ENCODE measurements at regions not wholly inside any gene's neighbourhood (a gene's known extent, or its start where the extent isn't known, plus 50 kb on each side); places are given as distances from the start of the nearest gene placed in this dataset.

- Histone ChIP-seq H3K23ac (ENCODE audit: insufficient read length) (no peak overlapping the region), H3K14ac (ENCODE audit: insufficient read length) (no peak overlapping the region), H4K20me1 (replicated peaks in 1 of 2; ENCODE audit: control insufficient read depth in 1 of 2, insufficient read depth in 2 of 2, low read length in 2 of 2) (no peaks in the 10 kb centered on the region), H4K5ac (ENCODE audit: insufficient read length, low read depth, low read length) (no peak overlapping the region), H3K79me1 (ENCODE audit: low read depth, low read length) (no peaks in the 10 kb centered on the region), H3K4me3 (ENCODE audit: extremely low read depth in 1 of 4, insufficient read depth in 2 of 4, low read depth in 3 of 4, low read length in 4 of 4) (no peak overlapping the region), H3K36me3 (ENCODE audit: control insufficient read depth in 2 of 4, insufficient read depth in 4 of 4, low read length in 3 of 4) (no peaks in the 10 kb centered on the region), H2BK20ac (ENCODE audit: low read length) (no peak overlapping the region), H4K8ac (ENCODE audit: extremely low read depth, insufficient read depth, low read length) (no peak overlapping the region), H3K9ac (replicated peaks in 1 of 4; ENCODE audit: extremely low read depth in 1 of 4, low read depth in 3 of 4, low read length in 3 of 4) (no peak overlapping the region; a peak in 1 of 7 replicates), H3K56ac (replicated peaks; ENCODE audit: insufficient read length, low read depth, low read length) (no peak overlapping the region), H3K9me3 (ENCODE audit: insufficient read depth in 2 of 2, low read depth in 1 of 2, low read length in 1 of 2) (no peaks in the 10 kb centered on the region), H2AK5ac (ENCODE audit: low read depth, low read length) (no peak overlapping the region), H2BK12ac (ENCODE audit: low read depth, low read length) (no peak overlapping the region), H3K4ac (replicated peaks; ENCODE audit: insufficient read length, low read depth, low read length) (no peak overlapping the region), H3K27me3 (replicated peaks in 1 of 4; ENCODE audit: control insufficient read depth in 3 of 4, extremely low read depth in 1 of 4, insufficient read depth in 3 of 4, low read length in 3 of 4) (no peaks in the 10 kb centered on the region), H3K23me2 (ENCODE audit: low read depth, low read length) (no peaks in the 10 kb centered on the region), H2BK15ac (ENCODE audit: low read length) (no peak overlapping the region), H3K4me2 (ENCODE audit: insufficient read depth in 1 of 2, low read depth in 2 of 2, low read length in 2 of 2) (no peak overlapping the region), H3K4me1 (replicated peaks in 1 of 4; ENCODE audit: control insufficient read depth in 3 of 4, insufficient read depth in 4 of 4, low read length in 3 of 4) (peaks cover 0 to 10% (median 5%) of the 10 kb centered on the region in 4 experiments; a peak in 4 of 7 replicates), H3K18ac (ENCODE audit: extremely low read depth, low read length) (no peak overlapping the region), H2AFZ (ENCODE audit: low read length) (no peak overlapping the region), H2BK120ac (replicated peaks; ENCODE audit: low read depth, low read length) (no peak overlapping the region), H4K91ac (replicated peaks; ENCODE audit: insufficient read length, low read length) (no peak overlapping the region), H3K27ac (ENCODE audit: low read depth, low read length) (no peak overlapping the region), H3K79me2 (ENCODE audit: control insufficient read depth in 1 of 2, insufficient read depth in 2 of 2, low read length in 2 of 2) (no peaks in the 10 kb centered on the region), H2BK5ac (ENCODE audit: low read depth, low read length) (no peak overlapping the region)
- ChIA-PET CTCF (ENCODE audit: partially characterized antibody) (interaction anchor here (0.5 to 1.2 kb wide), 3 partner anchors 112 to 161 kb away, joined by 3 to 4 read pairs (median 4); no protein-coding TSS in a partner anchor), POLR2A (ENCODE audit: partially characterized antibody) (interaction anchor here (0.6 kb wide), 1 partner anchor 553 kb away, joined by 3 read pairs; no protein-coding TSS in a partner anchor)
- 81% methylated on average over 3 of the region's 3 CpGs; no CpG with 5 or more reads in 1 of the 2 experiments for WGBS, 2 experiments (ENCODE audit: extremely low coverage in 1 of 2, insufficient coverage in 1 of 2, insufficient read length in 1 of 2, insufficient replicate concordance in 2 of 2, low coverage in 1 of 2, low lambda C conversion rate in 2 of 2, missing lambda C conversion rate in 1 of 2)
- DNase-seq (ENCODE audit: low read depth in 1 of 2, low spot score in 2 of 2) (no peak), FAIRE-seq (no peak)
- TF ChIP-seq E2F6 (IDR thresholded peaks at IDR 0.05) (no peak), TAF7 (optimal IDR thresholded peaks at IDR 0.05; ENCODE audit: borderline replicate concordance, low read depth, low read length) (no peak), POLR2A (IDR thresholded peaks at IDR 0.05; ENCODE audit: control extremely low read depth in 1 of 2, low read depth in 2 of 2, low read length in 2 of 2) (no peak), USF2 (IDR thresholded peaks at IDR 0.05; ENCODE audit: low read length) (no peak), RFX5 (IDR thresholded peaks at IDR 0.05; ENCODE audit: borderline replicate concordance, low read depth, low read length) (no peak), SIRT6 (IDR thresholded peaks at IDR 0.05; ENCODE audit: low read length) (no peak), RNF2 (IDR thresholded peaks at IDR 0.05; ENCODE audit: borderline replicate concordance, low read depth, low read length, missing control alignments, poor library complexity, severe bottlenecking) (no peak), RXRA (IDR thresholded peaks at IDR 0.05; ENCODE audit: insufficient read depth, low read depth, low read length) (no peak), JUND (IDR thresholded peaks at IDR 0.05; ENCODE audit: low read length) (no peak), HDAC6 (IDR thresholded peaks at IDR 0.05; ENCODE audit: low read depth, low read length) (no peak), ASH2L (IDR thresholded peaks at IDR 0.05; ENCODE audit: low read length) (no peak), CEBPB (IDR thresholded peaks at IDR 0.05; ENCODE audit: low read depth, low read length) (no peak)
Measured at GRCh38 chr18:24613896-24614640, 153.6 kb downstream of the HRH4 start.
